HepG2 (cell line): ENCODE measurements at regions not wholly inside any gene's neighbourhood (a gene's known extent, or its start where the extent isn't known, plus 50 kb on each side); places are given as distances from the start of the nearest gene placed in this dataset.

Experiments
- ERF ChIP-seq: IDR thresholded peaks from 2 replicates; pipeline ENCODE4 v1.6.1; 2018; ENCODE audit warnings: missing biosample characterization, missing genetic modification reagents
- GATAD2A ChIP-seq: IDR thresholded peaks from 2 replicates; pipeline ENCODE4 v1.6.1; 2016
- STAG1 ChIP-seq: sonication (generic); formaldehyde crosslinking; IDR thresholded peaks from 2 replicates; pipeline ENCODE4 v1.4.0; 2020; ENCODE audit warnings: missing genetic modification reagents
- YEATS4 ChIP-seq: sonication (generic); formaldehyde crosslinking; IDR thresholded peaks from 2 replicates; pipeline ENCODE4 v1.4.0; 2020; ENCODE audit warnings: missing genetic modification reagents, borderline replicate concordance
- ZNF234 ChIP-seq: sonication (generic); formaldehyde crosslinking; conservative IDR thresholded peaks from 2 replicates; pipeline ENCODE4 v1.5.1; 2020; ENCODE audit warnings: mild to moderate bottlenecking, missing genetic modification reagents
- ZNF337 ChIP-seq: sonication (generic); formaldehyde crosslinking; IDR thresholded peaks from 2 replicates; pipeline ENCODE4 v1.5.1; 2020; ENCODE audit warnings: missing genetic modification reagents, low read depth, mild to moderate bottlenecking, borderline replicate concordance
- ZNF484 ChIP-seq: sonication (generic); formaldehyde crosslinking; IDR thresholded peaks from 2 replicates; pipeline ENCODE4 v1.5.1; 2020; ENCODE audit warnings: mild to moderate bottlenecking, low read depth, missing genetic modification reagents, borderline replicate concordance
- ZNF644 ChIP-seq: IDR thresholded peaks from 2 replicates; pipeline ENCODE4 v1.6.1; 2016; ENCODE audit warnings: low read depth
- TF ChIP-seq, protein P1 (sequence below): sonication (generic); formaldehyde crosslinking; IDR thresholded peaks from 2 replicates; pipeline ENCODE4 v1.4.0; 2020; ENCODE audit warnings: missing genetic modification reagents, borderline replicate concordance
- TF ChIP-seq, protein P2 (sequence below): sonication (generic); formaldehyde crosslinking; IDR thresholded peaks from 2 replicates; pipeline ENCODE4 v1.4.0; 2020; ENCODE audit warnings: missing genetic modification reagents
- TF ChIP-seq, protein P3 (sequence below): sonication (generic); formaldehyde crosslinking; IDR thresholded peaks from 2 replicates; pipeline ENCODE4 v1.4.0; 2020; ENCODE audit warnings: missing genetic modification reagents, borderline replicate concordance
- TF ChIP-seq, protein P4 (sequence below): sonication (generic); formaldehyde crosslinking; IDR thresholded peaks from 2 replicates; pipeline ENCODE4 v1.9.0; 2021; ENCODE audit warnings: missing genetic modification reagents, borderline replicate concordance

DNA sequence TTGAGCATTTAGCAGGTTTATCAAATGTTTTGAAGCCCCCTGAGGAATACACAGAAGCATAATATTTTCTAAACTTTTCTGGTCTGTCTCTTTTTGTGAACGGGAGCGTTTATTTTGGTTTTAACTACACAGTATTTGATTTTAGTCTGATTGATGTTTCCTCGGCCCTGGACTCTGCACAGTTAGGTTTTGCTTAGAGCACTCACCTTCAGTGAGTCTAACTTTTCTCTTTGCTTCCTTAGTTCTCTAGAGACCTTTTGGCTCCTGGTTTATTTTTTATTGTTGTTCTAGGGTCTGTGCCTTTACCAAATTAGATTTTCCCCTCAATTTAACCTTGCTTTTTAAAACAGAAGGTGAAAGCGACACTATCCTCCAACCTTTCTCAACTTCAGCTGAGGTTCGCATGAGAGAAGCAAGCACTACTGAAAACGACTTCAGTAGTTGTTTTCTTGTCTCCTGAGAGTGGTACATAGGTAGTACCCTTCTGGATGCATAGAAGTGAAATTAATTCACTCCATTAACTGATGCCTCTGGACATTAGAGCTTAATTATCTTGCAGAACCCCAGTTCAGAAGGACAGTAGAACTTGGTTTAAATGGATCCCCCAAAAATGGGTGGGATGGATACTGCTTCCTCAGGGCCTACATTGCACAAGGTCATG, 166.7 kb upstream of the ELL2 start (continued):
- TF ChIP-seq, protein P1, sequence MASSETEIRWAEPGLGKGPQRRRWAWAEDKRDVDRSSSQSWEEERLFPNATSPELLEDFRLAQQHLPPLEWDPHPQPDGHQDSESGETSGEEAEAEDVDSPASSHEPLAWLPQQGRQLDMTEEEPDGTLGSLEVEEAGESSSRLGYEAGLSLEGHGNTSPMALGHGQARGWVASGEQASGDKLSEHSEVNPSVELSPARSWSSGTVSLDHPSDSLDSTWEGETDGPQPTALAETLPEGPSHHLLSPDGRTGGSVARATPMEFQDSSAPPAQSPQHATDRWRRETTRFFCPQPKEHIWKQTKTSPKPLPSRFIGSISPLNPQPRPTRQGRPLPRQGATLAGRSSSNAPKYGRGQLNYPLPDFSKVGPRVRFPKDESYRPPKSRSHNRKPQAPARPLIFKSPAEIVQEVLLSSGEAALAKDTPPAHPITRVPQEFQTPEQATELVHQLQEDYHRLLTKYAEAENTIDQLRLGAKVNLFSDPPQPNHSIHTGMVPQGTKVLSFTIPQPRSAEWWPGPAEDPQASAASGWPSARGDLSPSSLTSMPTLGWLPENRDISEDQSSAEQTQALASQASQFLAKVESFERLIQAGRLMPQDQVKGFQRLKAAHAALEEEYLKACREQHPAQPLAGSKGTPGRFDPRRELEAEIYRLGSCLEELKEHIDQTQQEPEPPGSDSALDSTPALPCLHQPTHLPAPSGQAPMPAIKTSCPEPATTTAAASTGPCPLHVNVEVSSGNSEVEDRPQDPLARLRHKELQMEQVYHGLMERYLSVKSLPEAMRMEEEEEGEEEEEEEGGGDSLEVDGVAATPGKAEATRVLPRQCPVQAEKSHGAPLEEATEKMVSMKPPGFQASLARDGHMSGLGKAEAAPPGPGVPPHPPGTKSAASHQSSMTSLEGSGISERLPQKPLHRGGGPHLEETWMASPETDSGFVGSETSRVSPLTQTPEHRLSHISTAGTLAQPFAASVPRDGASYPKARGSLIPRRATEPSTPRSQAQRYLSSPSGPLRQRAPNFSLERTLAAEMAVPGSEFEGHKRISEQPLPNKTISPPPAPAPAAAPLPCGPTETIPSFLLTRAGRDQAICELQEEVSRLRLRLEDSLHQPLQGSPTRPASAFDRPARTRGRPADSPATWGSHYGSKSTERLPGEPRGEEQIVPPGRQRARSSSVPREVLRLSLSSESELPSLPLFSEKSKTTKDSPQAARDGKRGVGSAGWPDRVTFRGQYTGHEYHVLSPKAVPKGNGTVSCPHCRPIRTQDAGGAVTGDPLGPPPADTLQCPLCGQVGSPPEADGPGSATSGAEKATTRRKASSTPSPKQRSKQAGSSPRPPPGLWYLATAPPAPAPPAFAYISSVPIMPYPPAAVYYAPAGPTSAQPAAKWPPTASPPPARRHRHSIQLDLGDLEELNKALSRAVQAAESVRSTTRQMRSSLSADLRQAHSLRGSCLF (CRISPR knock-in tag): no peak
- no peak for TF ChIP-seq ZNF234 (CRISPR knock-in tag)
- TF ChIP-seq, protein P2, sequence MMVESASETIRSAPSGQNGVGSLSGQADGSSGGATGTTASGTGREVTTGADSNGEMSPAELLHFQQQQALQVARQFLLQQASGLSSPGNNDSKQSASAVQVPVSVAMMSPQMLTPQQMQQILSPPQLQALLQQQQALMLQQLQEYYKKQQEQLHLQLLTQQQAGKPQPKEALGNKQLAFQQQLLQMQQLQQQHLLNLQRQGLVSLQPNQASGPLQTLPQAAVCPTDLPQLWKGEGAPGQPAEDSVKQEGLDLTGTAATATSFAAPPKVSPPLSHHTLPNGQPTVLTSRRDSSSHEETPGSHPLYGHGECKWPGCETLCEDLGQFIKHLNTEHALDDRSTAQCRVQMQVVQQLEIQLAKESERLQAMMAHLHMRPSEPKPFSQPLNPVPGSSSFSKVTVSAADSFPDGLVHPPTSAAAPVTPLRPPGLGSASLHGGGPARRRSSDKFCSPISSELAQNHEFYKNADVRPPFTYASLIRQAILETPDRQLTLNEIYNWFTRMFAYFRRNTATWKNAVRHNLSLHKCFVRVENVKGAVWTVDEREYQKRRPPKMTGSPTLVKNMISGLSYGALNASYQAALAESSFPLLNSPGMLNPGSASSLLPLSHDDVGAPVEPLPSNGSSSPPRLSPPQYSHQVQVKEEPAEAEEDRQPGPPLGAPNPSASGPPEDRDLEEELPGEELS (CRISPR knock-in tag): no peak
- 0 out of 2 replicates have a peak, but pooled peaks have one; percentile 12 for TF ChIP-seq GATAD2A
- TF ChIP-seq, protein P3, sequence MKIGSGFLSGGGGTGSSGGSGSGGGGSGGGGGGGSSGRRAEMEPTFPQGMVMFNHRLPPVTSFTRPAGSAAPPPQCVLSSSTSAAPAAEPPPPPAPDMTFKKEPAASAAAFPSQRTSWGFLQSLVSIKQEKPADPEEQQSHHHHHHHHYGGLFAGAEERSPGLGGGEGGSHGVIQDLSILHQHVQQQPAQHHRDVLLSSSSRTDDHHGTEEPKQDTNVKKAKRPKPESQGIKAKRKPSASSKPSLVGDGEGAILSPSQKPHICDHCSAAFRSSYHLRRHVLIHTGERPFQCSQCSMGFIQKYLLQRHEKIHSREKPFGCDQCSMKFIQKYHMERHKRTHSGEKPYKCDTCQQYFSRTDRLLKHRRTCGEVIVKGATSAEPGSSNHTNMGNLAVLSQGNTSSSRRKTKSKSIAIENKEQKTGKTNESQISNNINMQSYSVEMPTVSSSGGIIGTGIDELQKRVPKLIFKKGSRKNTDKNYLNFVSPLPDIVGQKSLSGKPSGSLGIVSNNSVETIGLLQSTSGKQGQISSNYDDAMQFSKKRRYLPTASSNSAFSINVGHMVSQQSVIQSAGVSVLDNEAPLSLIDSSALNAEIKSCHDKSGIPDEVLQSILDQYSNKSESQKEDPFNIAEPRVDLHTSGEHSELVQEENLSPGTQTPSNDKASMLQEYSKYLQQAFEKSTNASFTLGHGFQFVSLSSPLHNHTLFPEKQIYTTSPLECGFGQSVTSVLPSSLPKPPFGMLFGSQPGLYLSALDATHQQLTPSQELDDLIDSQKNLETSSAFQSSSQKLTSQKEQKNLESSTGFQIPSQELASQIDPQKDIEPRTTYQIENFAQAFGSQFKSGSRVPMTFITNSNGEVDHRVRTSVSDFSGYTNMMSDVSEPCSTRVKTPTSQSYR (CRISPR knock-in tag): no peak
- no peak for TF ChIP-seq ZNF337
- TF ChIP-seq STAG1 (CRISPR knock-in tag): 0 out of 2 replicates have a peak, but pooled peaks have one; percentile 4
- TF ChIP-seq ZNF644 (CRISPR knock-in tag): no peak
- TF ChIP-seq, protein P4, sequence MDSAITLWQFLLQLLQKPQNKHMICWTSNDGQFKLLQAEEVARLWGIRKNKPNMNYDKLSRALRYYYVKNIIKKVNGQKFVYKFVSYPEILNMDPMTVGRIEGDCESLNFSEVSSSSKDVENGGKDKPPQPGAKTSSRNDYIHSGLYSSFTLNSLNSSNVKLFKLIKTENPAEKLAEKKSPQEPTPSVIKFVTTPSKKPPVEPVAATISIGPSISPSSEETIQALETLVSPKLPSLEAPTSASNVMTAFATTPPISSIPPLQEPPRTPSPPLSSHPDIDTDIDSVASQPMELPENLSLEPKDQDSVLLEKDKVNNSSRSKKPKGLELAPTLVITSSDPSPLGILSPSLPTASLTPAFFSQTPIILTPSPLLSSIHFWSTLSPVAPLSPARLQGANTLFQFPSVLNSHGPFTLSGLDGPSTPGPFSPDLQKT (CRISPR knock-in tag): no peak
- no peak for TF ChIP-seq ZNF484 (CRISPR knock-in tag)
- TF ChIP-seq ERF (CRISPR knock-in tag): 0 out of 2 replicates have a peak, but pooled peaks have one; percentile 30
- TF ChIP-seq YEATS4 (CRISPR knock-in tag): no peak
